H9 (cell line): ENCODE measurements at regions not wholly inside any gene's neighbourhood (a gene's known extent, or its start where the extent isn't known, plus 50 kb on each side); places are given as distances from the start of the nearest gene placed in this dataset.
A peak's percentile ranks its signal among the peaks of the same experiment; 100 is the strongest.

ENCODE experiments used
- DNase-seq: peaks from one replicate; pipeline ENCODE4 v3.0.0-alpha.2; 2017
- H2AFZ ChIP-seq: one replicate; pipeline ENCODE4 v1.6.1; 2013; ENCODE audit warnings: mild to moderate bottlenecking, low read length, control low read depth, moderate library complexity
- H2AK5ac ChIP-seq: 2 replicates; pipeline ENCODE4 v1.6.1; 2013; ENCODE audit warnings: low read length, control low read depth, mixed read lengths; ENCODE audit not compliant: insufficient read length
- H2BK120ac ChIP-seq: one replicate; pipeline ENCODE4 v1.6.1; 2013; ENCODE audit warnings: low read depth, mild to moderate bottlenecking, low read length, control low read depth, inconsistent platforms; ENCODE audit not compliant: poor library complexity, severe bottlenecking
- H2BK12ac ChIP-seq: 2 replicates; pipeline ENCODE4 v1.6.1; 2013; ENCODE audit warnings: low read length, control low read depth, mixed read lengths, low read depth; ENCODE audit not compliant: insufficient read length
- H2BK15ac ChIP-seq: 2 replicates; pipeline ENCODE4 v1.6.1; 2013; ENCODE audit warnings: low read depth, low read length, control low read depth
- H2BK20ac ChIP-seq: one replicate; pipeline ENCODE4 v1.6.1; 2013; ENCODE audit warnings: low read depth, mild to moderate bottlenecking, low read length, control low read depth, inconsistent platforms; ENCODE audit not compliant: poor library complexity, severe bottlenecking
- H2BK5ac ChIP-seq: 2 replicates; pipeline ENCODE4 v1.6.1; 2013; ENCODE audit warnings: low read length, control low read depth, mixed read lengths; ENCODE audit not compliant: insufficient read length
- H3K14ac ChIP-seq: 2 replicates; pipeline ENCODE4 v1.6.1; 2013; ENCODE audit warnings: low read length, control low read depth; ENCODE audit not compliant: insufficient read depth
- H3K18ac ChIP-seq: 2 replicates; pipeline ENCODE4 v1.6.1; 2013; ENCODE audit warnings: low read depth, mild to moderate bottlenecking, mixed read lengths, low read length, control low read depth; ENCODE audit not compliant: insufficient read length
- H3K23ac ChIP-seq: 2 replicates; pipeline ENCODE4 v1.6.1; 2013; ENCODE audit warnings: low read length, control low read depth, mixed read lengths, low read depth; ENCODE audit not compliant: insufficient read length
- H3K23me2 ChIP-seq: 2 replicates; pipeline ENCODE4 v1.6.1; 2013; ENCODE audit warnings: low read depth, mild to moderate bottlenecking, mixed read lengths, low read length, control low read depth; ENCODE audit not compliant: insufficient read length, poor library complexity, severe bottlenecking
- H3K27ac ChIP-seq: 2 replicates; pipeline ENCODE4 v1.5.1; 2013; ENCODE audit warnings: low read length, control low read depth, mixed read lengths, low read depth; ENCODE audit not compliant: insufficient read length
- H3K27me3 ChIP-seq: 2 replicates; pipeline ENCODE4 v1.6.1; 2013; ENCODE audit warnings: low read length, control low read depth, inconsistent platforms; ENCODE audit not compliant: insufficient read depth
- H3K4ac ChIP-seq: 2 replicates; pipeline ENCODE4 v1.6.1; 2013; ENCODE audit warnings: low read depth, mild to moderate bottlenecking, control low read depth, inconsistent platforms, low read length, moderate library complexity
- H3K4me1 ChIP-seq: 2 replicates; pipeline ENCODE4 v1.6.1; 2013; ENCODE audit warnings: low read length, control low read depth, inconsistent platforms; ENCODE audit not compliant: insufficient read depth
- H3K4me2 ChIP-seq: 2 replicates; pipeline ENCODE4 v1.6.1; 2013; ENCODE audit warnings: low read length, control low read depth, mixed read lengths; ENCODE audit not compliant: insufficient read length, insufficient read depth
- H3K56ac ChIP-seq: 2 replicates; pipeline ENCODE4 v1.6.1; 2013; ENCODE audit warnings: low read depth, mild to moderate bottlenecking, mixed read lengths, low read length, control low read depth; ENCODE audit not compliant: insufficient read length
- H3K79me1 ChIP-seq: 2 replicates; pipeline ENCODE4 v1.6.1; 2013; ENCODE audit warnings: low read depth, mild to moderate bottlenecking, moderate library complexity, low read length, control low read depth, inconsistent platforms; ENCODE audit not compliant: insufficient read depth, poor library complexity, severe bottlenecking
- H3K79me2 ChIP-seq: 2 replicates; pipeline ENCODE4 v1.6.1; 2013; ENCODE audit warnings: low read length, control low read depth, inconsistent platforms; ENCODE audit not compliant: insufficient read depth
- H3K9ac ChIP-seq: 2 replicates; pipeline ENCODE4 v1.6.1; 2013; ENCODE audit warnings: low read length, control low read depth, mixed read lengths; ENCODE audit not compliant: insufficient read length; ENCODE audit errors: extremely low read depth
- H3K9me3 ChIP-seq: one replicate; pipeline ENCODE4 v1.6.1; 2013; ENCODE audit warnings: low read depth, low read length, inconsistent platforms; ENCODE audit not compliant: control insufficient read depth
- H3T11ph ChIP-seq: one replicate; pipeline ENCODE4 v1.6.1; 2013; ENCODE audit warnings: mild to moderate bottlenecking, low read length, control low read depth, inconsistent platforms
- H4K20me1 ChIP-seq: one replicate; pipeline ENCODE4 v1.6.1; 2013; ENCODE audit not compliant: control insufficient read depth, insufficient read length, insufficient read depth
- H4K5ac ChIP-seq: 2 replicates; pipeline ENCODE4 v1.6.1; 2013; ENCODE audit warnings: low read depth, mild to moderate bottlenecking, mixed read lengths, low read length, control low read depth; ENCODE audit not compliant: insufficient read length
- H4K8ac ChIP-seq: replicated peaks from 2 replicates; pipeline ENCODE4 v1.6.1; 2013; ENCODE audit warnings: low read length, control low read depth, mixed read lengths, low read depth; ENCODE audit not compliant: insufficient read length
- H4K91ac ChIP-seq: 2 replicates; pipeline ENCODE4 v1.6.1; 2013; ENCODE audit warnings: low read depth, mild to moderate bottlenecking, moderate library complexity, mixed read lengths, low read length, control low read depth; ENCODE audit not compliant: insufficient read length
- H3K27ac Mint-ChIP-seq, 3 experiments: 2 replicates in 2 of 3; 3 replicates in 1 of 3; pipeline ENCODE4 v1.8.0; 2020 to 2021; ENCODE audit warnings: mixed read lengths in 3 of 3, mild to moderate bottlenecking in 1 of 3, moderate library complexity in 1 of 3
- H3K27me3 Mint-ChIP-seq: 2 replicates; pipeline ENCODE4 v1.8.0; 2021; ENCODE audit warnings: low read depth, mild to moderate bottlenecking, moderate library complexity, mixed read lengths
- H3K36me3 Mint-ChIP-seq, 3 experiments: 2 replicates in 2 of 3; 3 replicates in 1 of 3; pipeline ENCODE4 v1.8.0; 2020 to 2021; ENCODE audit warnings: low read depth in 3 of 3, mixed read lengths in 3 of 3; ENCODE audit not compliant: insufficient read depth in 1 of 3
- H3K4me1 Mint-ChIP-seq, 2 experiments: 2 replicates each; pipeline ENCODE4 v1.8.0; 2020; ENCODE audit warnings: mixed read lengths in 2 of 2
- H3K4me3 Mint-ChIP-seq, 2 experiments: 2 replicates in 1 of 2; 3 replicates in 1 of 2; pipeline ENCODE4 v1.8.0; 2020 to 2021; ENCODE audit warnings: mild to moderate bottlenecking in 2 of 2, mixed read lengths in 2 of 2, moderate library complexity in 1 of 2
- H3K9me3 Mint-ChIP-seq, 2 experiments: 2 replicates in 1 of 2; 3 replicates in 1 of 2; pipeline ENCODE4 v1.8.0; 2020; ENCODE audit warnings: mild to moderate bottlenecking in 2 of 2, mixed read lengths in 2 of 2, moderate library complexity in 1 of 2
- CTCF ChIP-seq: fragments of 200-600 bp; sonication (generic); conservative IDR thresholded peaks from 3 replicates; pipeline ENCODE4 v1.8.0; 2021; ENCODE audit warnings: antibody characterized with exemption, mild to moderate bottlenecking
- WGBS: extraction: QIAGEN DNeasy Blood & Tissue Kit; methylation state at CpG from one replicate; pipeline ENCODE4 v1.1.7; 2013; ENCODE audit warnings: missing lambda C conversion rate, low lambda C conversion rate, mixed read lengths; ENCODE audit not compliant: insufficient read length; ENCODE audit errors: extremely low coverage; 5-methylcytosine and 5-hydroxymethylcytosine counted together

- peaks cover 0 to 11% (median 3%) of the 10 kb centered on the region in 3 experiments; a peak in 6 of 7 replicates for H3K36me3 Mint-ChIP-seq
- no peak overlapping the region for H3K9ac ChIP-seq
- DNase-seq, result peak; percentile 74
- H3K9me3 Mint-ChIP-seq, result no peaks in the 10 kb centered on the region
- no peaks in the 10 kb centered on the region for H3K27me3 ChIP-seq
- no peak overlapping the region for H2BK120ac ChIP-seq
- H3K23me2 ChIP-seq, result no peaks in the 10 kb centered on the region
- no peak overlapping the region for H3T11ph ChIP-seq
- H4K5ac ChIP-seq, result no peak overlapping the region
- H3K4me1 ChIP-seq, result peaks cover 7% of the 10 kb centered on the region; the same call in 1 of the 2 replicates
- no CpG with 5 or more reads among the region's 3 CpGs for WGBS
- H2BK20ac ChIP-seq, result no peak overlapping the region
- no peaks in the 10 kb centered on the region for H3K9me3 ChIP-seq
- H2AK5ac ChIP-seq, result no peak overlapping the region
- H3K4me2 ChIP-seq, result peak overlapping the region; percentile 46
- H4K8ac ChIP-seq, result no peak overlapping the region
- no peak overlapping the region for H3K23ac ChIP-seq
- H3K56ac ChIP-seq, result no peak overlapping the region
- H3K27ac Mint-ChIP-seq, result peak overlapping the region; percentile 17 to 97 (median 35); a peak in 5 of 7 replicates
- H2AFZ ChIP-seq, result peak overlapping the region; percentile 56
- no peak overlapping the region for H3K14ac ChIP-seq
- no peaks in the 10 kb centered on the region for H3K79me1 ChIP-seq
- H4K91ac ChIP-seq, result no peak overlapping the region
- H3K4me1 Mint-ChIP-seq, result peaks cover 23 to 26% of the 10 kb centered on the region in 2 experiments
- H2BK15ac ChIP-seq, result no peak overlapping the region
- H3K79me2 ChIP-seq, result no peaks in the 10 kb centered on the region
- no peak overlapping the region for H2BK5ac ChIP-seq
- H3K4ac ChIP-seq, result no peak overlapping the region
- peak overlapping the region; percentile 91 for H3K27ac ChIP-seq
- H4K20me1 ChIP-seq, result no peaks in the 10 kb centered on the region
- H3K18ac ChIP-seq, result peak overlapping the region; percentile 63
- H2BK12ac ChIP-seq, result no peak overlapping the region
- H3K27me3 Mint-ChIP-seq, result no peaks in the 10 kb centered on the region
- no peak for TF ChIP-seq CTCF
- H3K4me3 Mint-ChIP-seq, result 0 out of 5 replicates have a peak overlapping the region, but pooled peaks of 1 of the 2 experiments have one; percentile 14
These were observed 282.2 kb downstream of the NEBL start for GRCh38 chr10:20614911-20615310.
